GM21447 (cell line): ENCODE measurements at regions not wholly inside any gene's neighbourhood (a gene's known extent, or its start where the extent isn't known, plus 50 kb on each side); places are given as distances from the start of the nearest gene placed in this dataset.
"Not testable (repeated sequence)": the region's sequence is repeated elsewhere in the genome, so short reads cannot be mapped to it uniquely, and the experiment has no call there.

Source experiments
- ATAC-seq: cut with Tn5 transposase; IDR thresholded peaks from one replicate; pipeline ENCODE4 v1.9.1; 2021; ENCODE audit not compliant: unreplicated experiment

GRCh38 chr11:115632061-115632460 lies 127.8 kb upstream of the CADM1 start:
- ATAC-seq, result no peak

- no peak for ATAC-seq
Measured at GRCh38 chr11:115631609-115632008, 127.4 kb upstream of the CADM1 start.

GRCh38 chr11:115630214-115630613 lies 126.0 kb upstream of the CADM1 start:
- ATAC-seq, result no peak

- no peak for ATAC-seq
Measured at GRCh38 chr11:115629456-115630015, 125.3 kb upstream of the CADM1 start.

- no peak for ATAC-seq
Measured at GRCh38 chr11:115627666-115628460, 123.6 kb upstream of the CADM1 start.

GRCh38 chr11:115627071-115627470 lies 122.9 kb upstream of the CADM1 start:
- no peak for ATAC-seq

- no peak for ATAC-seq
Measured at GRCh38 chr11:115626414-115626813, 122.2 kb upstream of the CADM1 start.

GRCh38 chr11:115625502-115625901 lies 121.3 kb upstream of the CADM1 start:
- ATAC-seq, result no peak

- no peak for ATAC-seq
Measured at GRCh38 chr11:115624065-115624464, 119.8 kb upstream of the CADM1 start.

GRCh38 chr11:115623021-115623451 lies 118.8 kb upstream of the CADM1 start:
- no peak for ATAC-seq

- ATAC-seq, result no peak
Measured at GRCh38 chr11:115618428-115618827, 114.2 kb upstream of the CADM1 start.

- no peak for ATAC-seq
Measured at GRCh38 chr11:115617767-115618166, 113.6 kb upstream of the CADM1 start.

- no peak for ATAC-seq
Measured at GRCh38 chr11:115616971-115617370, 112.8 kb upstream of the CADM1 start.

GRCh38 chr11:115613986-115614632 lies 109.9 kb upstream of the CADM1 start:
- no peak for ATAC-seq

- ATAC-seq, result no peak
Measured at GRCh38 chr11:115613004-115613403, 108.8 kb upstream of the CADM1 start.

- no peak for ATAC-seq
Measured at GRCh38 chr11:115612046-115612730, 108.0 kb upstream of the CADM1 start.

GRCh38 chr11:115611343-115611742 lies 107.1 kb upstream of the CADM1 start:
- no peak for ATAC-seq

GRCh38 chr11:115610908-115611307 lies 106.7 kb upstream of the CADM1 start:
- no peak for ATAC-seq

- not testable (repeated sequence) for ATAC-seq
Measured at GRCh38 chr11:115610234-115610633, 106.0 kb upstream of the CADM1 start.

GRCh38 chr11:115608976-115609375 lies 104.8 kb upstream of the CADM1 start:
- no peak for ATAC-seq

GRCh38 chr11:115607621-115608221 lies 103.5 kb upstream of the CADM1 start:
- ATAC-seq, result no peak
